ENCODE measurements at regions not wholly inside any gene's neighbourhood (a gene's known extent, or its start where the extent isn't known, plus 50 kb on each side); places are given as distances from the start of the nearest gene placed in this dataset.
A peak's percentile ranks its signal among the peaks of the same experiment; 100 is the strongest.

GRCh38 chr4:142977182-142977581 is 131.1 kb upstream of the INPP4B start:
- no peak for DNase-seq (ENCODE audit: low read depth)

DNA sequence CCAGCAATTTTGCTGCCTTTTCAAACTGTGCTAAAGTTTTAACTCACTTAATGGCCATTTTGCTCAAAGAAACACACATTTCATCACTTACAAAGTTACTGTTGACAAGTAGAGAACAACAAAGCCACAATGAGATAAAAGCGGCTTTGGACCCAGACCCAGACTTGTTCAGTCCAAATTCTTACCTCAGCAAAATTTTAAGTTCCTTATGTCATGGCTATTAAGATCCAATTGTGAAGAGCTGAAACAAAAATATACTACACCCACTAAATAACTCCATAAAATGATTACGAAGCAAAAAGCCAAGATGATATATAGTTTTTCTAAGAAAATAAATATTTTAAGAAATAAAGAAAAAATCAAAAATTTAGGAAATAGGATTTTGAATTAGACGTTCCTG is 137.0 kb upstream of the INPP4B start:
- no peak overlapping the region for H3K4me3 ChIP-seq (ENCODE audit: control insufficient read depth, low read depth, low read length)
- TF ChIP-seq, protein P1, sequence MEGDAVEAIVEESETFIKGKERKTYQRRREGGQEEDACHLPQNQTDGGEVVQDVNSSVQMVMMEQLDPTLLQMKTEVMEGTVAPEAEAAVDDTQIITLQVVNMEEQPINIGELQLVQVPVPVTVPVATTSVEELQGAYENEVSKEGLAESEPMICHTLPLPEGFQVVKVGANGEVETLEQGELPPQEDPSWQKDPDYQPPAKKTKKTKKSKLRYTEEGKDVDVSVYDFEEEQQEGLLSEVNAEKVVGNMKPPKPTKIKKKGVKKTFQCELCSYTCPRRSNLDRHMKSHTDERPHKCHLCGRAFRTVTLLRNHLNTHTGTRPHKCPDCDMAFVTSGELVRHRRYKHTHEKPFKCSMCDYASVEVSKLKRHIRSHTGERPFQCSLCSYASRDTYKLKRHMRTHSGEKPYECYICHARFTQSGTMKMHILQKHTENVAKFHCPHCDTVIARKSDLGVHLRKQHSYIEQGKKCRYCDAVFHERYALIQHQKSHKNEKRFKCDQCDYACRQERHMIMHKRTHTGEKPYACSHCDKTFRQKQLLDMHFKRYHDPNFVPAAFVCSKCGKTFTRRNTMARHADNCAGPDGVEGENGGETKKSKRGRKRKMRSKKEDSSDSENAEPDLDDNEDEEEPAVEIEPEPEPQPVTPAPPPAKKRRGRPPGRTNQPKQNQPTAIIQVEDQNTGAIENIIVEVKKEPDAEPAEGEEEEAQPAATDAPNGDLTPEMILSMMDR (IDR thresholded peaks at IDR 0.05; ENCODE audit: control insufficient read depth, insufficient read depth, low read depth, low read length, missing control alignments), result no peak
- no peak for DNase-seq (ENCODE audit: low read depth)

More at GRCh38 chr4:142977182-142977581, 131.1 kb upstream of the INPP4B start:
- TF ChIP-seq, protein P1 (IDR thresholded peaks at IDR 0.05; ENCODE audit: control insufficient read depth, insufficient read depth, low read depth, low read length, missing control alignments), result no peak
- H3K4me3 ChIP-seq (ENCODE audit: control insufficient read depth, low read depth, low read length), result no peak overlapping the region

DNA sequence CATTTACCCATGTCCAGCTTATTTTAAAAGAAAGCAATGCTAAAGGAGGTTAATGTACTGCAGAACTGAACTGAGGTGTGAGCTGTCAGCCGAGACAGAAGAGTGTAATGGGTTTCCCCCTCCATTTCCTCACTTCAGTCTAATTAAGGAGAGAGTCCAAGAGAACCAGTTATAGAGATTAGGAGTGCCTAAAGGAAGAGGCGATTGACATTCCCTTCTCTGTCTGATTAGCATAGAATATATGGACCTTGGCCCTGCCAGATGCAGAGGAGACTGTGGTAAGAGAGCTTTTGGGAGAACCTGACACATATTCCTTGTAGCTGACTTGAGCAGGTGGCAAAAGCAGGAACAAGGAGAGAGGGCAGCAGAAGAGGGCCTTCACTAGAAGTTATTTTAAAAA is 137.5 kb upstream of the INPP4B start:
- H3K4me3 ChIP-seq (ENCODE audit: control insufficient read depth, low read depth, low read length), result no peak overlapping the region

DNA sequence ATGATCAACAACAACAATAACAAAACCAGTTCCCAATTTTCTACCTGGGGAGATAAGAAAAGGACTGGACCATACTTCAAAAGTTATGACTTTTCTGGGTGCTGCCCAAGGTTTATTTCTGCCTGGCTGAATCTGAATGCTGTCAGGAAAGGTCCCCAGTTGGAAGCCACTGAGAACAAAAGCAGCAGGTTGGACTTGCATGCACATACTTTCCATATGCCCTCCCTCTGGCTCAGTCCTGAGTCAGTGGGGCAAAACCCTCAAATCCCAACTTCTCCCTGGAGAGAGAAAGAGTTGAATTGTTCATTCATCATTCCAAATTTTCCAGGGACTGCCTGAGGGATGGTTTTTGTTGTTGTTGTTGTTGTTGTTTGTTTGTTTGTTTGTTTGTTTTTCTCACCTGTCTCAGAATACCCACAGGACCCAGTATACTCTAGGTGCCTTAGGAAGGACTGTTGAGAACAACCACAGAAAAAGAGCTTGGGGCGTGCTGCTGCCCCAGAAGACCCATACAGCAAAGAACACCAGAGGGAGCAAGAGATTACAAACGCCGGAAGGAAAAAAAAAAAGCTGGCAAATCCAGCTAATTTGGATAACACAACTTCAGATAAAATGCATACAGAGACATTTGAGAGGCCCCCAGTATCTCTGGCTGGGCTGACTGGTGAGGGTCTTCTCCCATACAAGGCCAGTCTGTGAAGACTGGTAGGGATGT is 138.9 kb upstream of the INPP4B start:
- no peak overlapping the region for H3K4me3 ChIP-seq (ENCODE audit: control insufficient read depth, low read depth, low read length)
- no peak for DNase-seq (ENCODE audit: low read depth)
- TF ChIP-seq, protein P1 (IDR thresholded peaks at IDR 0.05; ENCODE audit: control insufficient read depth, insufficient read depth, low read depth, low read length, missing control alignments), result peak; percentile 63

More for the DNA sequence above, 137.5 kb upstream of the INPP4B start:
- TF ChIP-seq, protein P1 (IDR thresholded peaks at IDR 0.05; ENCODE audit: control insufficient read depth, insufficient read depth, low read depth, low read length, missing control alignments), result no peak
- no peak for DNase-seq (ENCODE audit: low read depth)

DNA sequence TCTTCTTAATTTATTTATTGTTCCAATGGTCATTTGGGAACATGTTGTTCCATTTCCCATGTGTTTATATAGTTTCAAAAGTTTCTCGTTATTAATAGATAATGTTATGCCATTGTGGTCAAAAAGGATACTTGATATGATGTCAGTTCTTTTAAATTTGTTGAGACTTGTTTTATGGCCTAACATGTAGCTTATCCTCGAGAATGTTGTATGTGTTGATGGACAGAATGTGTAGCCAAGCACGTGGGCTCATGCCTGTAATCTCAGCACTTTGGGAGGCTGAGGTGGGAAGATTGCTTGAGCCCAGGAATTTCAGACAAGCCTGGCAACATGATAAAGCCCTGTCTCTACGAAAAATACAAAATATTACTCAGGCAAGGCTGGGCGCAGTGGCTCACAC is 168.5 kb upstream of the USP38 start:
- TF ChIP-seq, protein P1 (IDR thresholded peaks at IDR 0.05; ENCODE audit: control insufficient read depth, insufficient read depth, low read depth, low read length, missing control alignments), result no peak
- H3K4me3 ChIP-seq (ENCODE audit: control insufficient read depth, low read depth, low read length), result no peak overlapping the region
- no peak for DNase-seq (ENCODE audit: low read depth)

DNA sequence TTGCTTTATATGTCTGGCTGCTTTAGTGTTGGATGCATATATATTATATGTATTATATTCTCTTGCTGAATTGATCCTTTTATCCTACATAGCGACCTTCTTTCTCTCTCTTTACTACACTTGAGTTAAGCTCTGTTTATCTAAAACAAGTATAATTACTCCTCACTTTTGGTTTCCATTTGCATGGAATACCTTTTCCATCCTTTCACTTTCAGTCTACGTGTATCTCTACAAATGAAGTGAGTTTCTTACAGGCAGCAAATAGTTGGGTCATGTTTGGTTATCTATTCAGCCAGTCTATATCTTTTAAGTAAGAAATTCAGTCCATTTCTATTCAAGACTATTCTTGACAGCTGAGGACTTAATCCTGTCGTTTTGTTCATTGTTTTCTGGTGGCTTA is 167.5 kb upstream of the USP38 start:
- TF ChIP-seq, protein P1 (IDR thresholded peaks at IDR 0.05; ENCODE audit: control insufficient read depth, insufficient read depth, low read depth, low read length, missing control alignments), result no peak
- no peak overlapping the region for H3K4me3 ChIP-seq (ENCODE audit: control insufficient read depth, low read depth, low read length)
- no peak for DNase-seq (ENCODE audit: low read depth)
